GM12878 (cell line): ENCODE measurements at regions not wholly inside any gene's neighbourhood (a gene's known extent, or its start where the extent isn't known, plus 50 kb on each side); places are given as distances from the start of the nearest gene placed in this dataset.

ENCODE experiments used
- CEBPB ChIP-seq, 2 experiments: fragments of 150-350 bp in 1 of 2; IDR thresholded peaks; 2 replicates each; pipeline ENCODE4 v1.6.1; 2012 to 2014; ENCODE audit warnings: low read depth in 2 of 2, low read length in 2 of 2, borderline replicate concordance in 1 of 2, inconsistent platforms in 1 of 2
- CTCF ChIP-seq, 3 experiments: IDR thresholded peaks in 2 of 3; conservative IDR thresholded peaks in 1 of 3; 2 replicates each; pipeline ENCODE4 v1.5.1; 2011; ENCODE audit warnings: low read depth in 3 of 3, low read length in 3 of 3, mild to moderate bottlenecking in 3 of 3, control low read depth in 2 of 3, moderate library complexity in 2 of 3, inconsistent platforms in 1 of 3, mixed read lengths in 1 of 3; ENCODE audit not compliant: control insufficient read depth in 2 of 3, insufficient read depth in 1 of 3; ENCODE audit errors: extremely low read depth in 1 of 3
- E4F1 ChIP-seq: fragments of 450-650 bp; IDR thresholded peaks from 2 replicates; pipeline ENCODE4 v1.6.1; 2018; ENCODE audit warnings: borderline replicate concordance, mild to moderate bottlenecking; ENCODE audit not compliant: partially characterized antibody
- EZH2 ChIP-seq: IDR thresholded peaks from 2 replicates; pipeline ENCODE4 v1.6.1; 2012; ENCODE audit warnings: low read depth, mild to moderate bottlenecking, control low read depth, inconsistent platforms, low read length, borderline replicate concordance; ENCODE audit not compliant: control insufficient read depth
- FOXK2 ChIP-seq: fragments of 450-650 bp; IDR thresholded peaks from 2 replicates; pipeline ENCODE4 v1.6.1; 2017; ENCODE audit warnings: mild to moderate bottlenecking, moderate library complexity
- MYC ChIP-seq: IDR thresholded peaks from 2 replicates; pipeline ENCODE4 v1.6.1; 2011; ENCODE audit warnings: mild to moderate bottlenecking, low read length, moderate library complexity, inconsistent platforms; ENCODE audit not compliant: insufficient read depth, insufficient replicate concordance, insufficient read length, severe bottlenecking
- NRF1 ChIP-seq: conservative IDR thresholded peaks from 2 replicates; pipeline ENCODE4 v1.6.1; 2011; ENCODE audit warnings: mild to moderate bottlenecking, low read depth, low read length, improper control_type of control experiment
- RAD51 ChIP-seq: fragments of 450-650 bp; IDR thresholded peaks from 2 replicates; pipeline ENCODE4 v1.6.1; 2016; ENCODE audit warnings: moderate library complexity, mild to moderate bottlenecking, inconsistent platforms
- REST ChIP-seq: IDR thresholded peaks from 2 replicates; pipeline ENCODE4 v1.6.1; 2012; ENCODE audit warnings: mild to moderate bottlenecking, low read depth, low read length
- SP1 ChIP-seq: IDR thresholded peaks from one replicate; pipeline ENCODE4 v1.6.1; 2011; ENCODE audit warnings: low read depth, low read length
- TAF1 ChIP-seq: IDR thresholded peaks from 2 replicates; pipeline ENCODE4 v1.6.1; 2011; ENCODE audit warnings: mild to moderate bottlenecking, low read depth, low read length, borderline replicate concordance
- TBL1XR1 ChIP-seq: IDR thresholded peaks from 2 replicates; pipeline ENCODE4 v1.6.1; 2012; ENCODE audit warnings: low read depth, low read length, improper control_type of control experiment
- ZNF207 ChIP-seq: fragments of 450-650 bp; IDR thresholded peaks from 2 replicates; pipeline ENCODE4 v1.6.1; 2014; ENCODE audit warnings: antibody characterized with exemption, mild to moderate bottlenecking, borderline replicate concordance
- TF ChIP-seq, protein P1 (sequence below): fragments of 450-650 bp; IDR thresholded peaks from 2 replicates; pipeline ENCODE4 v1.6.1; 2016; ENCODE audit warnings: mild to moderate bottlenecking

GRCh38 chr15:26087881-26088280, 224.8 kb upstream of the ATP10A start:
- TF ChIP-seq CEBPB (IDR thresholded peaks at IDR 0.05; ENCODE audit: borderline replicate concordance in 1 of 2, low read depth in 2 of 2, low read length in 2 of 2) (no peak), MYC (no peak), RAD51 (no peak), E4F1 (no peak), CTCF (IDR thresholded peaks at IDR 0.05 in 2 of 3, conservative IDR thresholded peaks at IDR 0.05 in 1 of 3; ENCODE audit: control insufficient read depth in 2 of 3, extremely low read depth in 1 of 3, insufficient read depth in 1 of 3, low read depth in 3 of 3, low read length in 3 of 3) (no peak), REST (no peak), SP1 (no peak), TAF1 (no peak), FOXK2 (no peak), NRF1 (no peak), TBL1XR1 (no peak), EZH2 (no peak), ZNF207 (no peak)
- TF ChIP-seq, protein P1, sequence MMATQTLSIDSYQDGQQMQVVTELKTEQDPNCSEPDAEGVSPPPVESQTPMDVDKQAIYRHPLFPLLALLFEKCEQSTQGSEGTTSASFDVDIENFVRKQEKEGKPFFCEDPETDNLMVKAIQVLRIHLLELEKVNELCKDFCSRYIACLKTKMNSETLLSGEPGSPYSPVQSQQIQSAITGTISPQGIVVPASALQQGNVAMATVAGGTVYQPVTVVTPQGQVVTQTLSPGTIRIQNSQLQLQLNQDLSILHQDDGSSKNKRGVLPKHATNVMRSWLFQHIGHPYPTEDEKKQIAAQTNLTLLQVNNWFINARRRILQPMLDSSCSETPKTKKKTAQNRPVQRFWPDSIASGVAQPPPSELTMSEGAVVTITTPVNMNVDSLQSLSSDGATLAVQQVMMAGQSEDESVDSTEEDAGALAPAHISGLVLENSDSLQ, result no peak
